ENCODE measurements at regions not wholly inside any gene's neighbourhood (a gene's known extent, or its start where the extent isn't known, plus 50 kb on each side); places are given as distances from the start of the nearest gene placed in this dataset.

DNA sequence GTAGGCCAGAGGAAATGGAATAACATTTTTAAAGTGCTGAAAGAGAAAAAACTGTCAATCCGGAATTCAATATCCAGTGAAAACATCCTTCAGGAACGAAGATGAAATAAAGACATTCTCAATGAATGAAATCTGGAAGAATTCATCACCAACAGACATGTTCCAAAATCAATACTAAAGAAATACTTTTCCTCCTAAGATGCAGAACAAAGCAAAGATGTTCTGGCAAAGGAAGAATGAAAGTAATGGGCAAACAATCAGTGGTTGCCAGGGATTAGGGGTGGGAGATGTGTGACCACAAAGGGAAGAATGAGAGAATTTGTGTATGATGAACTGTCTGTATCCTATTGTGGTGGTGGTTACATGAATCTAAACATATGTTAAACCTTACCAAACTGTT is 52.8 kb upstream of the EEPD1 start:
- H3K9me3 ChIP-seq (ENCODE audit: insufficient read depth, low read length), result peaks cover 6% of the 10 kb centered on the region; the same call in 1 of the 2 replicates
- no peaks in the 10 kb centered on the region for H4K20me1 ChIP-seq (ENCODE audit: low read depth, low read length)
- no peak overlapping the region for H3K27ac ChIP-seq (ENCODE audit: low read depth, low read length)
- H3K9ac ChIP-seq (ENCODE audit: low read length), result no peak overlapping the region
- no peak for TF ChIP-seq EZH2phosphoT487 (conservative IDR thresholded peaks at IDR 0.05; ENCODE audit: low read length)
- no peak for TF ChIP-seq CTCF (IDR thresholded peaks at IDR 0.05; ENCODE audit: insufficient read depth, low read length, poor library complexity, severe bottlenecking)
- no peak overlapping the region for H3K4me3 ChIP-seq (ENCODE audit: insufficient read depth, low read length, poor library complexity, severe bottlenecking)
- H3K79me2 ChIP-seq (ENCODE audit: insufficient read depth, low read length), result no peaks in the 10 kb centered on the region
- H3K9me2 ChIP-seq (replicated peaks; ENCODE audit: insufficient read depth, low read length), result no peaks in the 10 kb centered on the region
- H3K36me3 ChIP-seq (ENCODE audit: low read length), result no peaks in the 10 kb centered on the region
- no peaks in the 10 kb centered on the region for H3K27me3 ChIP-seq (ENCODE audit: low read length)
- H2AFZ ChIP-seq (ENCODE audit: low read depth, low read length, severe bottlenecking), result no peak overlapping the region
- no peak overlapping the region for H3K4me2 ChIP-seq (ENCODE audit: low read depth, low read length, poor library complexity, severe bottlenecking)
- no peaks in the 10 kb centered on the region for H3F3A ChIP-seq (ENCODE audit: insufficient read depth)

DNA sequence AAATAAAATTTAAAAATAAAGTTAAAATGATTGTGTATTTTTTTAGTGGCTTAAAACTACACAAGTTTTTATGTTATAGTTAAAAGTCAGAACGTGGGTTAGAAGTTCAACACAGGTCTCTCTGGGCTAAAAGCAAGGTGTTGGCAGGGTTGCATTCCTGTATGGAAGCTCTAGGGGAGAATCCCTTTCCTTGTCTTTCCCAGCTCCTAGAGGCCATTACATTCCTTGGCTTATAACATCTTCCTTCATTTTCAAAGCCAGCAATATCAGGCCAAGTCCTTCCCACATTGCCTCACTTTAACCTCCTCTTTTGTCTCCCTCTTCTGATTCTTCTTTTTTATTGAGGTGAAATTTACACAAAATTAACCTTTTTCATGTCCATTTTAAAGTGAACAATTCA is 52.4 kb upstream of the EEPD1 start:
- no peak overlapping the region for H2AFZ ChIP-seq (ENCODE audit: low read depth, low read length, severe bottlenecking)
- no peaks in the 10 kb centered on the region for H3K27me3 ChIP-seq (ENCODE audit: low read length)
- no peak overlapping the region for H3K9ac ChIP-seq (ENCODE audit: low read length)
- H3K9me2 ChIP-seq (replicated peaks; ENCODE audit: insufficient read depth, low read length), result no peaks in the 10 kb centered on the region
- H3K4me2 ChIP-seq (ENCODE audit: low read depth, low read length, poor library complexity, severe bottlenecking), result no peak overlapping the region
- H3F3A ChIP-seq (ENCODE audit: insufficient read depth), result no peaks in the 10 kb centered on the region
- H4K20me1 ChIP-seq (ENCODE audit: low read depth, low read length), result no peaks in the 10 kb centered on the region
- TF ChIP-seq CTCF (IDR thresholded peaks at IDR 0.05; ENCODE audit: insufficient read depth, low read length, poor library complexity, severe bottlenecking) (no peak), EZH2phosphoT487 (conservative IDR thresholded peaks at IDR 0.05; ENCODE audit: low read length) (no peak)
- peaks cover 6% of the 10 kb centered on the region; the same call in 1 of the 2 replicates for H3K9me3 ChIP-seq (ENCODE audit: insufficient read depth, low read length)
- H3K36me3 ChIP-seq (ENCODE audit: low read length), result no peaks in the 10 kb centered on the region
- H3K4me3 ChIP-seq (ENCODE audit: insufficient read depth, low read length, poor library complexity, severe bottlenecking), result no peak overlapping the region
- H3K27ac ChIP-seq (ENCODE audit: low read depth, low read length), result no peak overlapping the region
- H3K79me2 ChIP-seq (ENCODE audit: insufficient read depth, low read length), result no peaks in the 10 kb centered on the region

Measured in SU-DHL-6 (cell line).